Pancreas (tissue), 10 donors: ENCODE measurements at regions not wholly inside any gene's neighbourhood (a gene's known extent, or its start where the extent isn't known, plus 50 kb on each side); places are given as distances from the start of the nearest gene placed in this dataset.

Source experiments
- ATAC-seq, 4 donors: fragments of 200-7000 bp; cut with Tn5 transposase; one replicate each; pipeline versions ENCODE4 v1.8.0 to v1.9.1; 2020; ENCODE audit warnings: mild to moderate bottlenecking in 4 of 4, moderate library complexity in 4 of 4
- DNase-seq, 6 donors: peaks; one replicate each; pipeline ENCODE4 v3.0.0-alpha.2; 2020
- FAIRE-seq: peaks from 2 replicates; lab custom pipeline; 2012; peaks lifted over from hg19 to GRCh38; lab: Jason Lieb, UNC
- H3K27ac ChIP-seq, 4 donors: fragments of 200-600 bp; sonication (generic); 1 replicate in 3 of 4; 2 replicates in 1 of 4; pipeline versions ENCODE4 v1.5.0 to v1.8.0; 2020
- H3K27me3 ChIP-seq, 4 donors: fragments of 200-600 bp; one replicate each; pipeline ENCODE4 v1.8.0; 2021
- H3K36me3 ChIP-seq, 3 donors: fragments of 200-600 bp; sonication (generic) in 1 of 3; one replicate each; pipeline versions ENCODE4 v1.5.0 to v1.8.0; 2020 to 2021
- H3K4me1 ChIP-seq, 3 donors: fragments of 200-600 bp; one replicate each; pipeline ENCODE4 v1.8.0; 2021
- H3K4me3 ChIP-seq, 4 donors: fragments of 200-600 bp; sonication (generic) in 2 of 4; one replicate each; pipeline versions ENCODE4 v1.5.0 to v1.8.0; 2020 to 2021
- H3K9me3 ChIP-seq, 4 donors: fragments of 200-600 bp; one replicate each; pipeline ENCODE4 v1.8.0; 2021
- WGBS, 2 donors: extraction: QIAGEN DNeasy Blood & Tissue Kit; methylation state at CpG; one replicate each; pipeline ENCODE4 v1.1.7; 2013; 5-methylcytosine and 5-hydroxymethylcytosine counted together
- intact Hi-C, 3 donors: fragments of 100-400 bp; cut with DNase I; formaldehyde crosslinking; loops; one replicate each; pipeline versions ENCODE4 v1.11.1 to v1.14.2; 2022
- TF ChIP-seq, protein P1 (sequence below), 4 donors: fragments of 200-600 bp; sonication (generic) in 3 of 4; IDR thresholded peaks; one replicate each; pipeline versions ENCODE4 v1.5.0 to v1.8.0; 2021; ENCODE audit warnings: antibody characterized with exemption in 4 of 4
- donor health status: healthy with polysubstance abuse.
- donor health status: DM: no; HTN: no; CAD: no; lungs with moderate emphysema.
- donor health status: DM: no; HTN: no; CAD: no.
- donor health status: control.
- donor health status: control.
- donor health status: Bipolar disorder and iron deficiency.
- donor health status: DM: yes; HTN: yes; CAD: no.
- donor health status: DM: no; HTN: no; CAD: no.
- donor health status: DM: no; HTN: no; CAD: no.
- donor health status: DM: yes; HTN: yes; CAD: no.

DNA sequence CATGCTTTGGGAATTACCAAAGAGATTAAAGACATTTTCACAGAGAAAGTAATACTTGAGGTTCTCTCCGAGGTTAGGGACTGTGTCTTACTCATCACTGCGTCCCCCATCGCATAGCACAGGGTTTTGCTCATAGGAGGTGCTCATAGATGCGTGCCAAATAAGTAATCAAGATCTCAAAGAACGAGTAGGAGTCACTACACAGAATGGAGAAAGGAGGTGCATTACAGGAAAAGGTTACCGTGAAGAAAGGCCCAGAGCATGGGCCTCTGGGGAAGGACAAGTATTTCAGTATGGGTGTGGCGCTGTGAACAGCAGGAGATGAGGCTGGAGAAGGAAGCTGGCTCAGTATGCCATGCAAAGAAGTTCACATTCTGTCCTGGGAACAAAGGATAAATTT, 182.4 kb downstream of the ACTL7B start:
- no peaks in the 10 kb centered on the region for H3K9me3 ChIP-seq
- H3K4me1 ChIP-seq, result no peaks in the 10 kb centered on the region
- H3K27me3 ChIP-seq, result no peaks in the 10 kb centered on the region
- TF ChIP-seq, protein P1, sequence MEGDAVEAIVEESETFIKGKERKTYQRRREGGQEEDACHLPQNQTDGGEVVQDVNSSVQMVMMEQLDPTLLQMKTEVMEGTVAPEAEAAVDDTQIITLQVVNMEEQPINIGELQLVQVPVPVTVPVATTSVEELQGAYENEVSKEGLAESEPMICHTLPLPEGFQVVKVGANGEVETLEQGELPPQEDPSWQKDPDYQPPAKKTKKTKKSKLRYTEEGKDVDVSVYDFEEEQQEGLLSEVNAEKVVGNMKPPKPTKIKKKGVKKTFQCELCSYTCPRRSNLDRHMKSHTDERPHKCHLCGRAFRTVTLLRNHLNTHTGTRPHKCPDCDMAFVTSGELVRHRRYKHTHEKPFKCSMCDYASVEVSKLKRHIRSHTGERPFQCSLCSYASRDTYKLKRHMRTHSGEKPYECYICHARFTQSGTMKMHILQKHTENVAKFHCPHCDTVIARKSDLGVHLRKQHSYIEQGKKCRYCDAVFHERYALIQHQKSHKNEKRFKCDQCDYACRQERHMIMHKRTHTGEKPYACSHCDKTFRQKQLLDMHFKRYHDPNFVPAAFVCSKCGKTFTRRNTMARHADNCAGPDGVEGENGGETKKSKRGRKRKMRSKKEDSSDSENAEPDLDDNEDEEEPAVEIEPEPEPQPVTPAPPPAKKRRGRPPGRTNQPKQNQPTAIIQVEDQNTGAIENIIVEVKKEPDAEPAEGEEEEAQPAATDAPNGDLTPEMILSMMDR (IDR thresholded peaks at IDR 0.05), result no peak
- WGBS, 2 donors, result 77 to 78% methylated on average over 7 of the region's 7 CpGs
- no peak overlapping the region for H3K27ac ChIP-seq
- H3K36me3 ChIP-seq, result no peaks in the 10 kb centered on the region
- no peak for DNase-seq
- no peak overlapping the region for H3K4me3 ChIP-seq
- FAIRE-seq, result no peak
- no peak for ATAC-seq
- intact Hi-C loops, result no loop called here

DNA sequence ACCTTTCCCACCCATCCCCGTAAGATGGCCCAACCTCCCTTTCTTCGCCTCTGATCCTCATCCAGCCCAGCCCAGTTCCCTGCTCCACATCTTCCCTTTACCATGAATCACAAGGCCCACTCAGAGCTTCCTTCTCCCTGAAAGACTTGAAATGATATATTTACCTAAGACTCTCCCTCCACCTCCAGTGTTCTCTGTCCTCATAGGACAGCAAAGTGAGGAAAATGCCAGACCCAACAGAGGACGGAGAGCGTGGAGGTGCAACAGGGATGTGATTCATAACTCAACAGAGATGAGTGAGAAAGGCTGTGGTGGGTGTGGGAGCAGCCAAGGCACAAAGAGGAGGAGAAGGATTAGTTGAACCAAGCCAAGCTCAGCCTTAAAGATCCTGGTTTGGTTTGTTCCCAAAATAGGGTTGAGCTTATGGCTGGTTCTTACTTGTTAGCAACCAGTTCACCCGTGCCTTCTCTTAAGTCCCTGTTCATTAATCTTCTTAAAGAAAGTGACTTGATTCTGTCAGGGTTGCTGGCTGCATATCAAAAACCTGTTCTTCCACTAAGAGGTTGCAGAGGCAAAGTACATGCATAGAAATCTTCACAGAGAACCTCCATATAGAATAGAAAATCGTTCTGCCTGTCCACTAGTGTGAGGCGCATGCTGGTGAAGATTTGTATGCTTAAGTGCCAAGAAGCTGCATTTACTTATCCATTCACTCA, 183.2 kb downstream of the ACTL7B start:
- no peak overlapping the region for H3K27ac ChIP-seq
- TF ChIP-seq, protein P1 (IDR thresholded peaks at IDR 0.05), result no peak
- intact Hi-C loops, result no loop called here
- ATAC-seq, result no peak
- no peak for FAIRE-seq
- H3K27me3 ChIP-seq, result no peaks in the 10 kb centered on the region
- WGBS, 2 donors, result 66 to 69% methylated on average over 7 of the region's 7 CpGs
- no peaks in the 10 kb centered on the region for H3K4me1 ChIP-seq
- no peaks in the 10 kb centered on the region for H3K36me3 ChIP-seq
- no peaks in the 10 kb centered on the region for H3K9me3 ChIP-seq
- no peak for DNase-seq
- H3K4me3 ChIP-seq, result no peak overlapping the region

DNA sequence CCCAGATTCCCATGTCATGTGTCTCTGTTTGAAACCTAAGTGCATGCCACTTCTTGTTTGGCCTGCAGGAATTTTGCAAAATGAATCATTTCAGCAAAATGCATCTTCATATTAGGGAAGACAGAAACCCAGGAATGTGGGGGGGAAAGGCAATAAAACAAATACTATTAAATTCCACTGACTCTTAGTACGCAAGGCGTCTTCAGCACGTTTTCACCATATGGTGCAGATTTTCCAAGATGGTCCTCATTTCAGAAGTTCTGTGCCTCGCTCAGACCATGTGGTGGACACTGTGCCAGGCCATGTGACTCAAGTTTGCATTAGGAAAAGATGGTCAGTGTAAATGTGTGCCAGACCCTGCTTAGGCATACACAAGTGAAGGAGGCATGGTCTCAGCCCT, 184.0 kb downstream of the ACTL7B start:
- Histone ChIP-seq H3K36me3 (no peaks in the 10 kb centered on the region), H3K4me1 (no peaks in the 10 kb centered on the region), H3K4me3 (no peak overlapping the region), H3K27ac (no peak overlapping the region), H3K27me3 (no peaks in the 10 kb centered on the region), H3K9me3 (no peaks in the 10 kb centered on the region)
- TF ChIP-seq, protein P1 (IDR thresholded peaks at IDR 0.05), result no peak
- ATAC-seq (no peak), DNase-seq (no peak), FAIRE-seq (no peak)
- WGBS, 2 donors, result 80 to 88% methylated on average over 4 of the region's 4 CpGs
- intact Hi-C loops, result no loop called here

DNA sequence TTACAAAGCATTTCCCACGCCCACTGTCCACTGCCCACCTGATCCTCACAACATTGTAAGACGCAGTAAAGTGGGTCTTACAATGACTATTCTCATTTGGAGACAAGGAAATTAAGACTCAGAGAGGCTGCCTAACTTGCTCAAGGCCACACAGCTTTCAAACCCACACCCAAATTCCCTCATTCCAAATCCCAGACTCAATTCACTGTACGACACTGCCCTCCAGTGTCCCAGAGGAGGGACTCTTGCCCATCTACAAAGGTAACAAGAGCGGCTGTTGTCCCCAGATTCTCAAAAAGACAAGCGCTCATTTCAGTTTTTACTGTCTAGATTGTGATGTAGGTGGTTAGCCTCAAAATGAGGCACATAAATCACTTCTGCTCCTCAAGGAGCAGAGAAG, 184.6 kb downstream of the ACTL7B start:
- no peak for DNase-seq
- no peak for ATAC-seq
- TF ChIP-seq, protein P1 (IDR thresholded peaks at IDR 0.05), result no peak
- intact Hi-C loops, result no loop called here
- H3K9me3 ChIP-seq, result no peaks in the 10 kb centered on the region
- WGBS, 2 donors, result 78 to 82% methylated on average over 5 of the region's 5 CpGs
- FAIRE-seq, result no peak
- H3K27ac ChIP-seq, result no peak overlapping the region
- no peak overlapping the region for H3K4me3 ChIP-seq
- no peaks in the 10 kb centered on the region for H3K36me3 ChIP-seq
- no peaks in the 10 kb centered on the region for H3K4me1 ChIP-seq
- no peaks in the 10 kb centered on the region for H3K27me3 ChIP-seq

DNA sequence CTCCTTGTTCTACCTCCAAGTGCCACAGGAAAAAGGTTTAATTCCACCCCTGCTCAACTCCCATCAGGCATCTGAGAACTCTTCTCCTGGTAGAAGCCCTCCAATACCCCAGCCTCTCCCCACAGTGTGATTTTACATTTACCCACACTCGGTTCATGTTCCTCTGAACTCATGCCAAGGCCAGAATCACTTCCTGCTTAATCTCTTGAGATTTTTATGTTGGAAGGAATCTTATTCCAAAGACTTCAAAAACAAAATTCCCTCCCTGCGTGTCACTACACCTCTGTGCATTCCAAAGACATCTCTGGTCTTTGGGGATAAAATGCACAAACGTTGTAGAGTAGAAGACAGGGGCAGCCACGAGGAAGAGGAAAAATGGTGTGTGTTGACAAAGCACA, 186.8 kb downstream of the ACTL7B start:
- H3K9me3 ChIP-seq, result no peaks in the 10 kb centered on the region
- intact Hi-C loops, result no loop called here
- TF ChIP-seq, protein P1 (IDR thresholded peaks at IDR 0.05), result no peak
- 35 to 43% methylated on average over 4 of the region's 4 CpGs for WGBS, 2 donors
- no peaks in the 10 kb centered on the region for H3K27me3 ChIP-seq
- H3K4me3 ChIP-seq, result no peak overlapping the region
- no peaks in the 10 kb centered on the region for H3K4me1 ChIP-seq
- no peak for DNase-seq
- no peak for FAIRE-seq
- no peak overlapping the region for H3K27ac ChIP-seq
- ATAC-seq, result no peak
- no peaks in the 10 kb centered on the region for H3K36me3 ChIP-seq
